Mesendoderm (in vitro differentiated cells): ENCODE measurements at regions not wholly inside any gene's neighbourhood (a gene's known extent, or its start where the extent isn't known, plus 50 kb on each side); places are given as distances from the start of the nearest gene placed in this dataset.
A peak's percentile ranks its signal among the peaks of the same experiment; 100 is the strongest.

Source experiments
- DNase-seq: peaks from one replicate; pipeline ENCODE4 v3.0.0; 2013
- H2AK5ac ChIP-seq: 2 replicates; pipeline ENCODE4 v1.6.1; 2013; ENCODE audit warnings: low read length, inconsistent platforms
- H2BK120ac ChIP-seq: 2 replicates; pipeline ENCODE4 v1.6.1; 2013; ENCODE audit warnings: low read depth, mild to moderate bottlenecking, low read length, moderate library complexity, mixed read lengths
- H2BK15ac ChIP-seq: replicated peaks from 2 replicates; pipeline ENCODE4 v1.6.1; 2013; ENCODE audit warnings: low read depth, mild to moderate bottlenecking, moderate library complexity
- H2BK5ac ChIP-seq: 2 replicates; pipeline ENCODE4 v1.6.1; 2013; ENCODE audit warnings: low read length, inconsistent platforms
- H3K18ac ChIP-seq: 2 replicates; pipeline ENCODE4 v1.6.1; 2013; ENCODE audit warnings: mild to moderate bottlenecking, low read length, mixed read lengths
- H3K23ac ChIP-seq: one replicate; pipeline ENCODE4 v1.6.1; 2013; ENCODE audit warnings: low read length
- H3K27ac ChIP-seq: 2 replicates; pipeline ENCODE4 v1.5.1; 2013; ENCODE audit warnings: low read depth, mild to moderate bottlenecking, inconsistent platforms, low read length, moderate library complexity
- H3K27me3 ChIP-seq: 2 replicates; pipeline ENCODE4 v1.6.1; 2013; ENCODE audit warnings: low read length, control low read depth, mild to moderate bottlenecking, inconsistent platforms; ENCODE audit not compliant: insufficient read depth, poor library complexity
- H3K36me3 ChIP-seq: 2 replicates; pipeline ENCODE4 v1.6.1; 2013; ENCODE audit warnings: low read length, inconsistent platforms; ENCODE audit not compliant: control insufficient read depth, insufficient read depth
- H3K4ac ChIP-seq: one replicate; pipeline ENCODE4 v1.6.1; 2013; ENCODE audit warnings: low read depth, mild to moderate bottlenecking, low read length, moderate library complexity
- H3K4me1 ChIP-seq: 2 replicates; pipeline ENCODE4 v1.6.1; 2013; ENCODE audit warnings: low read depth, low read length, inconsistent platforms; ENCODE audit not compliant: control insufficient read depth
- H3K4me2 ChIP-seq: 2 replicates; pipeline ENCODE4 v1.6.1; 2013; ENCODE audit warnings: low read length
- H3K4me3 ChIP-seq: 2 replicates; pipeline ENCODE4 v1.5.1; 2013; ENCODE audit warnings: mild to moderate bottlenecking, low read length
- H3K56ac ChIP-seq: one replicate; pipeline ENCODE4 v1.6.1; 2013; ENCODE audit warnings: low read length
- H3K79me1 ChIP-seq: 2 replicates; pipeline ENCODE4 v1.6.1; 2013; ENCODE audit warnings: low read length, inconsistent platforms
- H3K79me2 ChIP-seq: 2 replicates; pipeline ENCODE4 v1.6.1; 2013; ENCODE audit warnings: mild to moderate bottlenecking, low read length; ENCODE audit not compliant: control insufficient read depth, insufficient read depth
- H3K9ac ChIP-seq: 2 replicates; pipeline ENCODE4 v1.6.1; 2013; ENCODE audit warnings: low read length, inconsistent platforms
- H4K5ac ChIP-seq: one replicate; pipeline ENCODE4 v1.6.1; 2013; ENCODE audit warnings: low read length
- H4K8ac ChIP-seq: one replicate; pipeline ENCODE4 v1.6.1; 2013; ENCODE audit warnings: low read depth, mild to moderate bottlenecking, control low read depth, low read length, moderate library complexity
- WGBS: extraction: QIAGEN DNeasy Blood & Tissue Kit; methylation state at CpG from one replicate; pipeline ENCODE4 v1.1.7; 2013; ENCODE audit warnings: low lambda C conversion rate, missing lambda C conversion rate; ENCODE audit not compliant: insufficient coverage; ENCODE audit errors: extremely low coverage; 5-methylcytosine and 5-hydroxymethylcytosine counted together

DNA sequence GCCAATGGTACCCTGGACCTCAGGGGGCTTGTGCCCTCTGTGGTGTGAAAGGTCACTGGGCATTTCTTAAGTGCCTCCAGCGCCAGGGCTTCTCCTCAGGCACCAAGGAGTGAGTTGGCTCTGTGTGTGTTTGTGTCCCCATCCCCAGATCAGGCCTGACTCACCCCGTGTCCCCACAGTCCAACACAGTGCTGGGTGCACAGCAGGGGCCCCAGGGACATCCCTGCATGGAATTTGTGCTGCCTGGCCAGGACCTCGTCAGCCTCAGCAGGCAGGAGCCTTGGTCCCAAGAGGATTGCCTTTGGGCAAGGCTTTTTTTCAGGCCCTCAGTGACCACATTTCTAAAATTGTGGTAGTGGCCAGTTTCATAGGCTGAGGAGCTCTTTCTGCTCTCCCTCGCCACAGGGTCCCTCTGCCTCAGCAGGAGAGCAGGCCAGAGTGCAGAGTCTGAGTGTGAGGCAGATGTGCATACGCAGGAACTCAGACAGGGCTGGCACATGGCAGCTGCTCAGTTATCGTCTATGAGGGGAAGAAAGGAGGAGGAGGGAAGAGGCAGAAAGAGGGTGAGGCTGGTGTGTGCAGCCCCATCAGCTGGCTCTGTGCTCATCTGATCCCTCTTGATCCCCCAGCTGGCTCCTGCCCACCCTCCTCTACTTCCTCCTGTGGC, 215.6 kb downstream of the RPLP1 start:
- no peak overlapping the region for H2BK15ac ChIP-seq
- H2BK120ac ChIP-seq = no peak overlapping the region
- H3K18ac ChIP-seq = no peak overlapping the region
- WGBS = no CpG with 5 or more reads among the region's 6 CpGs
- no peak overlapping the region for H2AK5ac ChIP-seq
- no peaks in the 10 kb centered on the region for H3K4me1 ChIP-seq
- no peak overlapping the region for H4K8ac ChIP-seq
- H3K56ac ChIP-seq = no peak overlapping the region
- H4K5ac ChIP-seq = no peak overlapping the region
- H3K27me3 ChIP-seq = no peaks in the 10 kb centered on the region
- no peak overlapping the region for H3K4ac ChIP-seq
- H3K4me3 ChIP-seq = no peak overlapping the region
- no peaks in the 10 kb centered on the region for H3K79me2 ChIP-seq
- no peaks in the 10 kb centered on the region for H3K79me1 ChIP-seq
- H3K9ac ChIP-seq = no peak overlapping the region
- H3K4me2 ChIP-seq = no peak overlapping the region
- DNase-seq = no peak
- no peak overlapping the region for H3K27ac ChIP-seq
- no peak overlapping the region for H2BK5ac ChIP-seq
- no peaks in the 10 kb centered on the region for H3K36me3 ChIP-seq
- no peak overlapping the region for H3K23ac ChIP-seq

DNA sequence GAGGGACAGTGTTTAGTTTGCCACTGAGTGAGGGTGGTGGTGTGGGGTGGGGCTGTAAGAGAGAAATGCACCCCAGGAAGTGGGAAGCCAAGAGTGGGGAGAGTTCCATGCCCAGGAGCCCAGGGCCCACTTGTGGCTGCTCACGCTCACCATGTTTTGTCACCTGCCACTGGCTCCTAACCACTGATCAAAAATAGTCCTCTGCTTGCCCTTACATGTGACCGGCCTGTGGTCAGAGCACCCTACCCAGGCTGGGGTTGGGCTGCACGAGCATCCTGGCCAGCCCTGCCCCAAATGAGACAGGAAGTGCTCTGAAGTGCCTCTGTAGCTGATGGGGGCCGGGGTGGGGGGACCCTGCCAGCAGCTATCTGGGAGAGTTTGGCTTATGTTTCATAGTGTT, 216.3 kb downstream of the RPLP1 start:
- whole genome bisulfite sequencing = no CpG with 5 or more reads among the region's 4 CpGs

DNA sequence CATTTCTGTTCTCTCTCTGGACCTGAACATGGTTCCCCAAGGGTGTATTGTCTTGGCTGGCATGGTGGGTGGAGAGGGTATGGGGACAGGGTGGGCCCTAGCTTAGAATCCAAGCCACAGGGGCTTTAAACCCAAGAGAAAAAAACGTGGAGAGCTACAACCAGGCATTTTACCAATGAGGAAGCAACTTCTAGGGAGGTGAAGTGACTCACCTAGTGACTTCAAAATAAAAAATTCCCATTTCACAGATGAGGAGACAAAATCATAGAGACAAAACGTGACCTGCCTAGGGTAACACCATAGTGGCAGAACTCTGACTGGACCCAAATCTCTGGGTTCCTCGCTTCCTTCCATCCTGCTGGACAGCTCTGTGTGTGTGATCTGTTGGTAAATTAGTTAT, 216.8 kb downstream of the RPLP1 start:
- no peak overlapping the region for H2BK120ac ChIP-seq
- H3K27ac ChIP-seq = no peak overlapping the region
- no peak overlapping the region for H3K56ac ChIP-seq
- no peak overlapping the region for H4K5ac ChIP-seq
- no peak overlapping the region for H3K18ac ChIP-seq
- H3K4me2 ChIP-seq = no peak overlapping the region
- no peaks in the 10 kb centered on the region for H3K4me1 ChIP-seq
- WGBS = no CpG with 5 or more reads among the region's 3 CpGs
- H2AK5ac ChIP-seq = no peak overlapping the region
- no peak overlapping the region for H3K23ac ChIP-seq
- H4K8ac ChIP-seq = no peak overlapping the region
- H2BK5ac ChIP-seq = no peak overlapping the region
- H3K4ac ChIP-seq = no peak overlapping the region
- no peak for DNase-seq
- H3K9ac ChIP-seq = no peak overlapping the region
- no peak overlapping the region for H2BK15ac ChIP-seq
- no peaks in the 10 kb centered on the region for H3K27me3 ChIP-seq
- H3K79me2 ChIP-seq = no peaks in the 10 kb centered on the region
- no peaks in the 10 kb centered on the region for H3K79me1 ChIP-seq
- no peaks in the 10 kb centered on the region for H3K36me3 ChIP-seq
- no peak overlapping the region for H3K4me3 ChIP-seq

More for the DNA sequence above, 216.3 kb downstream of the RPLP1 start:
- no peak for DNase-seq
- Histone ChIP-seq H3K56ac (no peak overlapping the region), H3K27ac (no peak overlapping the region), H3K9ac (no peak overlapping the region), H3K4me1 (no peaks in the 10 kb centered on the region), H3K23ac (no peak overlapping the region), H4K8ac (no peak overlapping the region), H2BK15ac (no peak overlapping the region), H3K79me2 (no peaks in the 10 kb centered on the region), H3K36me3 (no peaks in the 10 kb centered on the region), H3K4me3 (no peak overlapping the region), H3K79me1 (no peaks in the 10 kb centered on the region), H3K27me3 (no peaks in the 10 kb centered on the region), H4K5ac (no peak overlapping the region), H3K4me2 (no peak overlapping the region), H2BK120ac (no peak overlapping the region), H3K18ac (no peak overlapping the region), H2AK5ac (no peak overlapping the region), H3K4ac (no peak overlapping the region), H2BK5ac (no peak overlapping the region)

DNA sequence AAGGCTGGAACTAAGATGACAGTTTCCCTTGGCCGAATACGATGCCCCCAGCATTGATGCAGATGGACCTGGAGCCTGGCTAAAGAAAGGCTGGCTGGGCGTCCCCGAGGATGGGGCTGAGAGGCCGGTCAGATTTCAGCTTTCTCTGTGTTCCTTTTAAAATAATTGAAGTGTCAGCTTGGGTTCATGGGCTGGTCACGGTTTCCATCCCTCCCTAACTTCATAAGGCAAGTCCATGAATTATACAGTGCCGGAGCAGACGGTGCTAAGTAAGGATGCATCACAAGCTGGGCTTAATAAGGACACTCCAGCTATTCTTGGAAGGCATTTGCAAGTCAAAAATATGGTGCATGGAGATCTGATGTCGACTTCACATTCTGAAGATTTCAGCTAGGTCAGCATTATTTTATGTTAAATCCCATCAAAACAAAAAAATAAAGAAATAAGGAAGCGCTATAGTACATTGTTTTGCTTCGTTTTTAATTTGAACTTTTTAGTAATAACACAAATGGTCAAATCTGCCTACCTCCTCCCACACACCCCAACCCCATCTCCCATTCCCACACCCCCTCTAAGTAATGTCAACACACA, 220.8 kb downstream of the RPLP1 start:
- no peak for DNase-seq
- Histone ChIP-seq H3K4ac (no peak overlapping the region), H2BK15ac (no peak overlapping the region), H3K4me1 (no peaks in the 10 kb centered on the region), H3K4me2 (no peak overlapping the region), H3K79me1 (no peaks in the 10 kb centered on the region), H3K79me2 (no peaks in the 10 kb centered on the region), H3K56ac (no peak overlapping the region), H2BK5ac (no peak overlapping the region), H3K36me3 (no peaks in the 10 kb centered on the region), H4K8ac (no peak overlapping the region), H3K18ac (no peak overlapping the region), H3K27me3 (no peaks in the 10 kb centered on the region), H3K27ac (no peak overlapping the region), H3K23ac (no peak overlapping the region), H2AK5ac (no peak overlapping the region), H3K4me3 (no peak overlapping the region), H3K9ac (no peak overlapping the region), H2BK120ac (no peak overlapping the region), H4K5ac (no peak overlapping the region)
- WGBS = no CpG with 5 or more reads among the region's 11 CpGs

DNA sequence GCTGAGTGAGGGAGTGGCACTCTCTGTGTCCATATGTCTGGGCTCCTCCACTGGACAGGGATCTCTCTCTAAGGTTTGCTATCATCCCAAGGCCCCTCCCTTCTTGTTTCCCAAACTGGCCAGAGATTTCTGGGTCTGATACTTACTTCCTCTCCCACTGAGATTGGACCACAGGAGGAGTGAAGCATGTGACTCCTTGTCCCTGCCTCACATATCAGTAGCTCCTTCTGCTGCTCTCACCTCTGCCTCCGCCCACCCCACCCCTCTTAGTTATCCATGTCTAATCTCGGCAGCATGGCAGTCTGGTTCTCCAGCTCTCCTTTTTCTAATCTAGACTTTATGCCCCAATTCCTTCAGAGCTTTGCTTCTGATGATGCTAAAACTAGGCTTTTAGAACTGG, 223.1 kb downstream of the RPLP1 start:
- Histone ChIP-seq H3K79me2 (no peaks in the 10 kb centered on the region), H3K79me1 (no peaks in the 10 kb centered on the region), H3K4ac (no peak overlapping the region), H3K9ac (no peak overlapping the region), H2BK15ac (no peak overlapping the region), H2BK120ac (no peak overlapping the region), H2BK5ac (no peak overlapping the region), H2AK5ac (no peak overlapping the region), H3K4me1 (no peaks in the 10 kb centered on the region), H4K8ac (no peak overlapping the region), H3K27me3 (no peaks in the 10 kb centered on the region), H4K5ac (no peak overlapping the region), H3K18ac (no peak overlapping the region), H3K23ac (no peak overlapping the region), H3K56ac (no peak overlapping the region), H3K4me2 (no peak overlapping the region), H3K36me3 (no peaks in the 10 kb centered on the region), H3K4me3 (no peak overlapping the region), H3K27ac (no peak overlapping the region)
- peak; percentile 16 for DNase-seq
- WGBS = no CpG with 5 or more reads among the region's 2 CpGs

DNA sequence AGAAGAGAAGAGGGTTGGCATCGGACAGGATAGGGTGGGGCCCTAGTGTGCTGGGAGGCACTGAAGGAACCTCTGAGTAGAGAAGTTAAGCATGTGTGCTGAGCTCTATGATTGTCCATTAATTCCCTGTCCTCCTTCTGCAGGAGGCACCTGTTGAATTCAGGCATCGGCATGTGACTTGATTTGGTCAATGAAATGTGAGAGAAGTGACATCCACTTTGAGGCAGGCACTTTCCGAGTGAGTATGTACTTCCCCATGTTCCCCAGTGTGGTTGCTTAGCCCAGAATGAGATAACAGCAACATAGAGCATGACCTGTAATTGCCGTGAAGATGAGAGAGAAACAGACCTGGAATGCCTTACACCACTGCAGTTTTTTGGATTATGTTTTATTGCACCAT, 224.8 kb downstream of the RPLP1 start:
- Histone ChIP-seq H3K27me3 (no peaks in the 10 kb centered on the region), H3K4ac (no peak overlapping the region)
- WGBS = no CpG with 5 or more reads among the region's 4 CpGs

More for the DNA sequence above, 224.8 kb downstream of the RPLP1 start:
- Histone ChIP-seq H3K27ac (no peak overlapping the region), H3K36me3 (no peaks in the 10 kb centered on the region), H4K5ac (no peak overlapping the region), H3K56ac (no peak overlapping the region), H2BK15ac (no peak overlapping the region), H3K23ac (no peak overlapping the region), H2BK5ac (no peak overlapping the region), H3K4me3 (no peak overlapping the region), H3K79me1 (no peaks in the 10 kb centered on the region), H3K18ac (no peak overlapping the region), H2BK120ac (no peak overlapping the region), H3K9ac (no peak overlapping the region), H4K8ac (no peak overlapping the region), H3K79me2 (no peaks in the 10 kb centered on the region), H2AK5ac (no peak overlapping the region), H3K4me1 (no peaks in the 10 kb centered on the region), H3K4me2 (no peak overlapping the region)
- DNase-seq = no peak
